Loucy (cell line): ENCODE measurements at regions not wholly inside any gene's neighbourhood (a gene's known extent, or its start where the extent isn't known, plus 50 kb on each side); places are given as distances from the start of the nearest gene placed in this dataset.

ENCODE experiments used
- H2AFZ ChIP-seq: fragments of 200-600 bp; sonication (generic); 2 replicates; pipeline ENCODE4 v1.6.0; 2016; ENCODE audit warnings: antibody characterized with exemption, mild to moderate bottlenecking, low read length, moderate library complexity
- H3F3A ChIP-seq: fragments of 200-600 bp; 2 replicates; pipeline ENCODE4 v1.6.0; 2016; ENCODE audit warnings: antibody characterized with exemption, low read depth, mild to moderate bottlenecking
- H3K27me3 ChIP-seq: fragments of 200-600 bp; sonication (generic); 2 replicates; pipeline ENCODE4 v1.6.1; 2014; ENCODE audit warnings: low read length, mild to moderate bottlenecking; ENCODE audit not compliant: insufficient read depth, poor library complexity, severe bottlenecking
- H3K36me3 ChIP-seq: fragments of 200-600 bp; sonication (generic); 2 replicates; pipeline ENCODE4 v1.6.1; 2016; ENCODE audit warnings: low read length; ENCODE audit not compliant: insufficient read depth
- H3K4me1 ChIP-seq: fragments of 200-600 bp; sonication (generic); 2 replicates; pipeline ENCODE4 v1.5.1; 2014; ENCODE audit warnings: low read length, mild to moderate bottlenecking; ENCODE audit not compliant: insufficient read depth, poor library complexity, severe bottlenecking
- H3K4me2 ChIP-seq: fragments of 200-600 bp; sonication (generic); 2 replicates; pipeline ENCODE4 v1.6.0; 2014; ENCODE audit warnings: antibody characterized with exemption, low read length, low read depth, mild to moderate bottlenecking; ENCODE audit not compliant: poor library complexity, severe bottlenecking
- H3K4me3 ChIP-seq: fragments of 200-600 bp; sonication (generic); 2 replicates; pipeline ENCODE4 v1.5.1; 2014; ENCODE audit warnings: low read length, mild to moderate bottlenecking, mixed read lengths; ENCODE audit not compliant: poor library complexity, severe bottlenecking
- H3K79me2 ChIP-seq: fragments of 200-600 bp; sonication (generic); 2 replicates; pipeline ENCODE4 v1.6.1; 2014; ENCODE audit warnings: low read length; ENCODE audit not compliant: insufficient read depth
- H3K9ac ChIP-seq: fragments of 200-600 bp; sonication (generic); 2 replicates; pipeline ENCODE4 v1.6.0; 2014; ENCODE audit warnings: mild to moderate bottlenecking, low read depth, low read length, moderate library complexity; ENCODE audit not compliant: poor library complexity, severe bottlenecking
- H3K9me2 ChIP-seq: fragments of 200-600 bp; sonication (generic); replicated peaks from 2 replicates; pipeline ENCODE4 v1.6.1; 2016; ENCODE audit warnings: low read depth, low read length, mixed read lengths
- H3K9me3 ChIP-seq: fragments of 200-600 bp; sonication (generic); 2 replicates; pipeline ENCODE4 v1.6.1; 2014; ENCODE audit warnings: mild to moderate bottlenecking, antibody characterized with exemption, low read length, low read depth; ENCODE audit not compliant: insufficient read depth
- H4K20me1 ChIP-seq: fragments of 200-600 bp; sonication (generic); 2 replicates; pipeline ENCODE4 v1.6.0; 2014; ENCODE audit warnings: antibody characterized with exemption, low read length, mild to moderate bottlenecking; ENCODE audit not compliant: insufficient read depth, poor library complexity, severe bottlenecking
- CTCF ChIP-seq: fragments of 200-600 bp; sonication (generic); conservative IDR thresholded peaks from 2 replicates; pipeline ENCODE4 v1.5.1; 2014; ENCODE audit warnings: mild to moderate bottlenecking, antibody characterized with exemption, low read length
- EZH2phosphoT487 ChIP-seq: fragments of 200-600 bp; IDR thresholded peaks from 2 replicates; pipeline ENCODE4 v1.6.1; 2018; ENCODE audit warnings: antibody characterized with exemption, mild to moderate bottlenecking, moderate library complexity, borderline replicate concordance

GRCh38 chr11:23594755-23595154 is 734.5 kb upstream of the CCDC179 start:
- Histone ChIP-seq H4K20me1 (no peaks in the 10 kb centered on the region), H3K9ac (no peak overlapping the region), H3F3A (no peaks in the 10 kb centered on the region), H3K79me2 (no peaks in the 10 kb centered on the region), H3K9me2 (no peaks in the 10 kb centered on the region), H3K4me2 (no peak overlapping the region), H2AFZ (0 out of 2 replicates have a peak overlapping the region, but pooled peaks have one; percentile 18), H3K27me3 (no peaks in the 10 kb centered on the region), H3K4me1 (no peaks in the 10 kb centered on the region), H3K9me3 (no peaks in the 10 kb centered on the region), H3K36me3 (no peaks in the 10 kb centered on the region), H3K4me3 (no peak overlapping the region)
- TF ChIP-seq EZH2phosphoT487 (no peak), CTCF (no peak)

DNA sequence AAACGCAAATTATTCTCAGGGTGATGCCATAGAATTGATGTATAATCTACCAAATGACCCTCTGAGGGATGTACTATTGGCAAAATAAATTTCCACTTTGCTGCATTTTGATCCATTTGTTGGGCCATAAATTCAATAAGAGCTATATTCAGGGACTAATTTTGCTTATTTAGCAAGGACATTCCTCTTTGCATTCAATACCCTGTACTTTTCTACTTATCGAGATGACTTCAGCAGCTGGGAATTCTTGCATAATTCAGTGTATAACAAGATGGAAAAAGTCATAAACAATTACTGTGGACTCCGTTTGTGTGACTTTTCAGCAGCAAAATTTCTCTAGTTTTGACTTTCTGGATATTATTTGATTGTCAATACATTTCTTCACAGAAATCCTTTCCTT is 744.7 kb upstream of the CCDC179 start:
- Histone ChIP-seq H3K9me2 (no peaks in the 10 kb centered on the region), H3K4me3 (no peak overlapping the region), H2AFZ (no peak overlapping the region), H3K4me1 (no peaks in the 10 kb centered on the region), H3K79me2 (no peaks in the 10 kb centered on the region), H3K9me3 (no peaks in the 10 kb centered on the region), H3K9ac (no peak overlapping the region), H3F3A (no peaks in the 10 kb centered on the region), H4K20me1 (no peaks in the 10 kb centered on the region), H3K4me2 (no peak overlapping the region), H3K36me3 (no peaks in the 10 kb centered on the region), H3K27me3 (no peaks in the 10 kb centered on the region)
- TF ChIP-seq CTCF, result no peak
- no peak for TF ChIP-seq EZH2phosphoT487

- Histone ChIP-seq H3K4me1 (no peaks in the 10 kb centered on the region), H3K9me3 (no peaks in the 10 kb centered on the region), H2AFZ (no peak overlapping the region), H3K36me3 (no peaks in the 10 kb centered on the region), H3K4me2 (no peak overlapping the region), H4K20me1 (no peaks in the 10 kb centered on the region), H3F3A (no peaks in the 10 kb centered on the region), H3K4me3 (no peak overlapping the region), H3K9me2 (no peaks in the 10 kb centered on the region), H3K79me2 (no peaks in the 10 kb centered on the region), H3K27me3 (no peaks in the 10 kb centered on the region), H3K9ac (no peak overlapping the region)
- TF ChIP-seq EZH2phosphoT487 (no peak), CTCF (no peak)
Measured at GRCh38 chr11:23606191-23606590, 745.9 kb upstream of the CCDC179 start.
